Heart left ventricle (tissue), 13 donors: ENCODE measurements at regions not wholly inside any gene's neighbourhood (a gene's known extent, or its start where the extent isn't known, plus 50 kb on each side); places are given as distances from the start of the nearest gene placed in this dataset.

Experiments used
- POLR2A ChIP-seq, 2 donors: fragments of 450-650 bp; IDR thresholded peaks; one replicate each; pipeline ENCODE4 v1.6.1; 2017; ENCODE audit warnings: antibody characterized with exemption in 2 of 2, mild to moderate bottlenecking in 2 of 2, moderate library complexity in 2 of 2
- TF ChIP-seq, protein P1 (sequence below), 12 donors: fragments of 200-600 bp; sonication (generic) in 4 of 12; IDR thresholded peaks; one replicate each; pipeline versions ENCODE4 v1.5.0 to v1.8.0; 2018 to 2022; ENCODE audit warnings: antibody characterized with exemption in 12 of 12, mild to moderate bottlenecking in 5 of 12
- donor health status: ischemic (EF 13 %, LVEDD 7.1; RV severe dilation, severe dysfunction).
- donor health status: DM: no; HTN: yes; CAD: no.
- donor health status: DM: no; HTN: no; CAD: no.
- donor health status: ischemic (EF 25% LVEDD 6.9; RV normal size, moderate dysfunction).
- donor health status: ischemic (EF 25% LVEDD 5.7; RV mildly dilated, moderate dysfunction).
- donor health status: ischemic (EF 35%, LVEDD 5.7; RV mildly dilated, moderate dysfunction).
- donor health status: nonischemic (EF 11% LVEDD 7.7; RV severe dilation, severe dysfunction).
- donor health status: DM: yes; HTN: yes; CAD: no.
- donor health status: PGD.
- donor health status: ischemic (EF 29% LVEDD 5.4; RV normal size, mild dysfunction).
- donor health status: nonischemic (EF 23%, LVEDD 6.1; RV moderate dilation, normal function).

DNA sequence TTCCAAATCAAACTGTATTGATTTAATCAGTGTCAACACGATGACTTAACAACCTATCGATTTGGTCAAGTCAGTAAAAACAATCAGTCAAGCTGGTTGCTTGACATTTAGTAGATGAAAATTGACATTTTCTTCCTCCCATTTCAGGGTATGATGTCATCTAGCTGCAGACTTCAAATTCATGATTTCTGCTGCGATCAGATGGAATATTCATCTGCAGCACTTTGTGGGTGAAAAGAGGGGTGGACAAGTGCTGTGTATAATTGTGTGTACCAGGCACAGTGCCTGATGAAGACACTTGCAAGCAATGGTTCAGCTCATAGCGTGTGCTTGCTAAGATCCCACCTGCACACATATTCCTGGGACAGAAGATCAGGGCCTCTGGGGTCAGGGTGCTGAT is 479.8 kb downstream of the DISC1 start:
- TF ChIP-seq, protein P1, sequence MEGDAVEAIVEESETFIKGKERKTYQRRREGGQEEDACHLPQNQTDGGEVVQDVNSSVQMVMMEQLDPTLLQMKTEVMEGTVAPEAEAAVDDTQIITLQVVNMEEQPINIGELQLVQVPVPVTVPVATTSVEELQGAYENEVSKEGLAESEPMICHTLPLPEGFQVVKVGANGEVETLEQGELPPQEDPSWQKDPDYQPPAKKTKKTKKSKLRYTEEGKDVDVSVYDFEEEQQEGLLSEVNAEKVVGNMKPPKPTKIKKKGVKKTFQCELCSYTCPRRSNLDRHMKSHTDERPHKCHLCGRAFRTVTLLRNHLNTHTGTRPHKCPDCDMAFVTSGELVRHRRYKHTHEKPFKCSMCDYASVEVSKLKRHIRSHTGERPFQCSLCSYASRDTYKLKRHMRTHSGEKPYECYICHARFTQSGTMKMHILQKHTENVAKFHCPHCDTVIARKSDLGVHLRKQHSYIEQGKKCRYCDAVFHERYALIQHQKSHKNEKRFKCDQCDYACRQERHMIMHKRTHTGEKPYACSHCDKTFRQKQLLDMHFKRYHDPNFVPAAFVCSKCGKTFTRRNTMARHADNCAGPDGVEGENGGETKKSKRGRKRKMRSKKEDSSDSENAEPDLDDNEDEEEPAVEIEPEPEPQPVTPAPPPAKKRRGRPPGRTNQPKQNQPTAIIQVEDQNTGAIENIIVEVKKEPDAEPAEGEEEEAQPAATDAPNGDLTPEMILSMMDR (IDR thresholded peaks at IDR 0.05) = no peak
- no peak for TF ChIP-seq POLR2A (IDR thresholded peaks at IDR 0.05)
